Muscle of back (tissue), 3 donors: ENCODE measurements at regions not wholly inside any gene's neighbourhood (a gene's known extent, or its start where the extent isn't known, plus 50 kb on each side); places are given as distances from the start of the nearest gene placed in this dataset.

Source experiments
- DNase-seq, 3 donors: peaks; one replicate each; pipeline versions ENCODE4 v3.0.0 to v3.0.0-alpha.2; 2013

DNA sequence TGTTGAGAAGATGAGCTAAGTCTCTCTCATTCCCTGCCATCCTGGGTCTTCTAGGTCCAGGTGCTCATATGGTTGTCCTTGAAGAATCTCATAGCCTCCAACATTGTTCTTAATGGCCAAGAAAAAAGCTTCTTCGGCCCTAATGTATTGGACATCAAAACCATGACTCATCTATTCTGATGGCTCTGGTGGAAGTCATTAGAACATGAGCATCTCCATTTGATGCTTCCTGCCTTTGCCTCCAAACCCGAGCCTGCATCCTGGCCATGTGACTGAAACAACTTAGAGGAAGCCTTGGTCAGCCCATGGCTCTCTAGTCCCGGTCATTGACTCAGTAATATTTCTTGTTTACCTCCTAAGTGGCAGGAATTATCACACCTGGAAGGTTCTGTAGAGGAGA is 264.1 kb upstream of the FZD8 start:
- no peak for DNase-seq

DNA sequence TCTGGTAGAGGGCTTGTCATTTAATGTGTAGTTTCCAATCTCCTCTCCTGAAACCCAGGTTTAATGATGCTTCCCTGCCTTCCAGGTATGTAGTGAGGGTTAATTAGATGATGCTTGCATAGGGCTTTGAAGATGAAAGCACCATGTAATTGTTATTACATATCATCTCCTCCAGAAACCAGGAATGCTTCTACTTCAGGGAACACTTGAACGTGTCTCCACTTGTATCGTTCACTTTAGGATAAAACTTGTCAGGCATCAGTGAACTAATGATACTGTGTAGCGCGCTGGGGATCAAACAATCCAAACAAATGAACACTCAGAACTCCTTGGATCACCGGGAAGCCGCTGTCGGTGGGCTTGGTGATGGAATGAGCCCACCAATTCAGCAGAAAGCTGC is 260.9 kb upstream of the FZD8 start:
- no peak for DNase-seq

DNA sequence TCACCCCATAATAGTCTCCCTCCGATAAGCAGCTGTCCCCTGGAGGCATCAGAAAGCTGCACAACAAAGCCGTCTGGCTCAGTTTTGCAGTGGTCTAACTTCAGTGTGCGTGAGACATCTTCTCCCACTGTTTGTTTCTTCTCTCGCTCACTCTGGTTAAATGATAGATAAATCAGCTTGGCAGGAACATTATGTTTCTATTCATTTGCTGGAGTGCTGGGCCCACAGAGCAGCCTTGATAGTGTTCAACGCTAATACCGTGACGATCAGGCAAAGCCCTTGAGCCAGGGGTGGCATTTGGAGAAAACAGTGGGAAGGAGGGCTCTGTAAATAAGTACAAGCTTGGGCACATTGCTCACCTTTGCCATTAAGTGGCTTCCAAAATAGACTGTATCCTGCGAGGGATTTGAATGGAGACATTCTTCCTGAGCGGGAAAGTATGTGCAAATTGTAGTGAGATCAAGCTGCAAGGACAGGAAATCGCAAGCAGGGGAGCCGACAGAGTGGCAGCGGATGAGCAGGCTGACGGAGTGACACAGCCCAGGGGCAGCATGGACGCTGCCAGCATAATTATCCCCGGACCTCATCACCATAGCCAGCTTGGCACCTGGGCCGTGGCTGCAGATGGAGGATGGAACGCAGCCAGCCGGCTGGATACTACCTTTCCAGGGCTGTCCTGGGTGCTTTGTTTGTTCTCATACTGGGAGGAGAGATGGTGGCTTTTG is 256.8 kb upstream of the FZD8 start:
- no peak for DNase-seq

GRCh38 chr10:35896001-35896400 is 253.9 kb upstream of the FZD8 start:
- peak; percentile 28 to 66 (median 54) for DNase-seq

DNA sequence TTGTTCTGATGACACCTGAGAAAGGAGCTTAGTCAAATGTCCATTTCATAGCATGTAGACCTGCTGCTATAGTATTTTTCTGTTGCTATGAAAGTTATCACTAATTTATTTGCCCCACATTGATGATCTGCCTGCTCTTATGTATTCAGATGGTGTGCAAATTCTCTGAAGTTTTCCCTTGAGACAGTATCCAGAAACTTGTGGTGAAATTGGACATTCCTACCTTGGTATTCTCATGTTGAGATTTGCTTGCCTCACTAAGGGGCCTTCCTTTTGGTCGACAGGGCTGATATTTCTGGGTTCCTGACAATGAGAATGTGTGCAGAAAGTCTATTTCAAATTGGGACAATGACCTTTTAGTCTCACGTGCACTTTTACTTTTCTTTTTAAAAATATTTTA is 253.2 kb upstream of the FZD8 start:
- DNase-seq: no peak

DNA sequence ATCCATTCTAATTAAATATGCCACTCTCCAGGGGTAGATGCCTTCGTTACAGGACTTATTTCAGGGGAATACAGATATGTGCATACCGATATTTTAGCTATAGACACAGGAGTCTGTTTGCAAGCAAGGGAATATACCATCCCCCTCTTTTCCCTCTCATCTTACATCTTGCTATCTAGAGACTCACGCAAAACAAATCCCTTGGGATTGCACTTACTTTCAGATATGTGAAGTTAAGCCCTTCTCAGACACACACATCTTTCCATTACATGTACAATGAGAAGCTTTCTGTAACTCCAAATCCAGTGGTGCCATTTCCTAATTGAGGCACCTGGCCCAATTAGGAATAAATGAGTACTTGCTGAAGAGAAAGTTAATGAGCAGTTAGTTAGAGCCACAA is 250.4 kb upstream of the FZD8 start:
- no peak for DNase-seq

- DNase-seq: no peak
Observed at GRCh38 chr10:35890676-35891495, 248.8 kb upstream of the FZD8 start.

GRCh38 chr10:35889971-35890675 is 248.0 kb upstream of the FZD8 start:
- no peak for DNase-seq

GRCh38 chr10:35889226-35889625 is 247.1 kb upstream of the FZD8 start:
- no peak for DNase-seq

- DNase-seq: no peak
Observed at GRCh38 chr10:35888400-35888799, 246.3 kb upstream of the FZD8 start.

- DNase-seq: no peak
Observed at GRCh38 chr10:35887685-35888084, 245.6 kb upstream of the FZD8 start.

- DNase-seq: no peak
Observed at GRCh38 chr10:35885076-35885475, 243.0 kb upstream of the FZD8 start.

DNA sequence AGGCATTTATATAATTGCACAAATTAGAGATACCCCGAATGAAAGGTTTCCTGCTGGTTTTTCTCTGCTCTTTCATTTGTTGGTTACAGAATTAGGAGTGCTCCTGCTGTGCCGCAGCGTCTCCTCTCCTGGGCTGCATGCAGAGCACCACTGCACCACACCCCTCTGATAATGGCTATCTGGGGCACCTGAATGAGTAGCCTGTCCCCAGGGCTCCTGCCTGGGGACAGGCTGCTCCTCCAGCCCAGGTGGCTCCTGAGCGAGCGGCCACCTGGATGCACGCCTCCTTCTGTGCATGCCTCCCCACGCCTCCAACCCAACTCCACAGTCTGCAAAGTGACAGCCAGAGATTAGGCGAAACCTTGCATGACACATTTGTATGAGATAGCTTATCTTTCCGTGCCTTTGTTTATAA is 242.6 kb upstream of the FZD8 start:
- DNase-seq: no peak

- DNase-seq: no peak
Observed at GRCh38 chr10:35882422-35883150, 240.5 kb upstream of the FZD8 start.

DNA sequence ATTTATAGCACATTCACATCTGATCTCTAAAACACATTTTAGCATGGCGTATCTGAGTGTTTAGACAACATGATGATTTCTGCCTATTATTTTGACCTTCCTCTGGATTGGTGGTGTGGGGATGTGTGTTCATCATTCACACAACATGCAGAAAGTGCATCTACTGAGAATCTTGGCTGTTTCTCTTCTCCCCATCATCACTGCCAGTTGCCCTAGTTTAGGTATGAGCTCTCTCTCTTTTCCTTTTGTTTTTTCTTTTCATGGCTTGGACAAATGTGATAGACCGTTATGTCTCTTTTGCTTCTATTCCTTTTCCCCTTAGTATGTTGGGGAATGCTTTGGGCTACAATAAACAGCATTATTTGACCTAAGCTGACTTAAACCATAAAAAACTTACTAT is 239.2 kb upstream of the FZD8 start:
- no peak for DNase-seq

- DNase-seq: peak; percentile 40 to 70 (median 49)
Observed at GRCh38 chr10:35876248-35876647, 234.2 kb upstream of the FZD8 start.

GRCh38 chr10:35875016-35875676 is 233.1 kb upstream of the FZD8 start:
- peak in 2 of 3 donors; percentile 51 to 68 for DNase-seq

DNA sequence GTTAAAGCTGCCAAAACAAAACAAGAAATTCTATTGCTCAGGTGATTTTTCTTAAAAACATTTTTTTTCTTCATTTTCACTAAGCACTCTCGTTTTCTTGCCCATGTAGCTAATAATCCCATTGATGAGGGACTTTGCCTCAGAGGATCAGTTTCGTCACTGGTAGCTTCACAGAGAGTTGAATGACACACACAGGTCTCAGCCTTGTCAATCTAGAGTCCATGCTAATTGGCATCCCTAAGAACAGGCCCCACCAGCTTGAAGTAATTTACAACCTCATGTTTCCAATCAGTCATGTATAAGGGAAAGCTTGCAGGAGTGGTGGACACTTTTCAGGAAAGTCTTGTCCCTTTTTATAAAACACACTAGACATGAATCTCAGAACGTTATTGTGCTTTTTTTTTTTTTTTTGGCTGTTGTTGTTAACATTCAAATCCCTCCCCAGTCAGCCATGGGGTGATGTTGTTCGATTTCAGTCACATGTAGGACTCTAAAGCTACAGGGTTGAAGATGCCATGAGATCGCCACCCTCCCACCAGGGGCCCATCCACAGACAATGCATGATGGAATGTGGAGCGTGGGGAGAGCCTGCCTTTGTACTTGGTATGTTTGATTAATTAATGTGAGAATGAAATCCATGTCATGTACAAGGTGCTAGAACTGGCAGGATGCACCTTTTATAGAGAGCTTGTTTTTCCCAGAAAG is 232.4 kb upstream of the FZD8 start:
- no peak for DNase-seq

GRCh38 chr10:35872671-35873070 is 230.6 kb upstream of the FZD8 start:
- DNase-seq: peak; percentile 38 to 64 (median 41)

DNA sequence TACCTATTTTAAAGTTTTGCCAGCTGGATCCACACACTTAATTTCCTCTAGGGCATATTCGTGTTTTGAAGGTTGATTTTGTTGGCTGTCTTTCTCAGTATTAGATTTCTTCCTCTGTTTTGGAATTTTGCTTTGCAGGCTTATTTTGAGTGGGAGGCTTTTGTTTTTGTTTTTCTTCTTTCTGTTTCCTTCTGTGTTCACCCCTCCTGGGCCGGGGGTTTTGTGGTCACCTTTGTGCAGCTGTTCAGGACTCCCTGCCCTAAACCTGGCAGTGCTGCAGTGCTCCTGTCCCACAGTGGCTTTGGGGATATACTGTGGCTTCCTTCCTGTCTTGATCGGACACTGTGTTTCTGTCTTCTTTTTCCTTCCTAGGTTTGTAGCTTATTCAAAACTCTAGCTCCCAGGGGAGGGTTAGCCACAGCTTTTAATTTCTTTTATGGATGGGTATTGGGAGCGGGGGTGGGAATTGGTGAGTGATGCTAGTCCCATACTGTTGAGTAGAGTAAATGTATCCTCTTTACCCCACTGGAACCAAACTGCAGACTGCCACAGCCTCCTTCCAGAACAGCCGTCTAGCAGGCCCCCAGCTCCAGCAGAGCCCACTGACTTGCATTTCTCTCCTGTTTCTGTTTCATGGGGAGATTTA is 228.7 kb upstream of the FZD8 start:
- DNase-seq: peak in 1 of 3 donors; percentile 67
